NCI-H69 (cell line): ENCODE measurements at regions not wholly inside any gene's neighbourhood (a gene's known extent, or its start where the extent isn't known, plus 50 kb on each side); places are given as distances from the start of the nearest gene placed in this dataset.

Experiments
- DNase-seq: peaks from one replicate; lab custom pipeline; 2025; lab: John Stamatoyannopoulos, UW

DNA sequence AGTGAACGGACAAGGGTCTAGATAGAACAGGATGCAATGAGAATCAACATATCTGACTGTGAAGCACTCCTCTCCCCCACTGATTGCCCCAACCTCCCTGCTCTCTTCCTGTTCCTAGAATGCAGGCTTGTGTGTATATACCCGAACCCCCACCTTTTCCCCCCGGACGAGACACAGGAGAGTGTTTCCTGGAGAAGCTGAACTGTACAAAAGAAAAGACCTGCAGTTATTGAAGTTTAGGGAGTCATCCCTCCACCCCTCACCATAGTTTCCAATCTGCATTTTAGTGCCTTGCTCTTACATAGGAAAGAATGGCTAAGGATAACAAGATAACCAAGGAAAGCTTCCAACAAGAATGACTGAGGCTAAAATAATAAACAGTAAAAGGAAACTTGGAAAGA lies 55.5 kb upstream of the PDE10A start:
- DNase-seq: no peak

GRCh38 chr6:165717732-165718465 lies 54.9 kb upstream of the PDE10A start:
- no peak for DNase-seq

GRCh38 chr6:165716886-165717285 lies 53.8 kb upstream of the PDE10A start:
- DNase-seq: no peak

DNA sequence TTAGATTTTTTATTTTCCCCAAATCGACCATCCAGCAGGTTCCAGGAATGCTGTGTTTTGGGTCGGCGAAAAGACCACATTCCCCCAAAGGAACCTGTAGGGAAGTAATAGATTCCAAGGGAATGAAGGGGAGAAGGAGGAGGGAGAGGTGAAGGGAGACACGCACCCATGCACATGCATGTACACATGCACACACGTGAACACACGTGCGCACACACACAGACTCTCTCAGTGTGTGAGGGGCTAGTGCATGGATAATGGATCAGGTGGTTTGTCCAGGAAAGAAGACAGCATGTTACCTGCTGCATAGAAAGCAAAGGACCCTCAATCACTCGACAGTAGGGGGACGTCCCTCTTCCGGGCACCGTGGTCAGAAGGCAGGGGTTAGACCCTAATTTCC lies 52.4 kb upstream of the PDE10A start:
- no peak for DNase-seq

DNA sequence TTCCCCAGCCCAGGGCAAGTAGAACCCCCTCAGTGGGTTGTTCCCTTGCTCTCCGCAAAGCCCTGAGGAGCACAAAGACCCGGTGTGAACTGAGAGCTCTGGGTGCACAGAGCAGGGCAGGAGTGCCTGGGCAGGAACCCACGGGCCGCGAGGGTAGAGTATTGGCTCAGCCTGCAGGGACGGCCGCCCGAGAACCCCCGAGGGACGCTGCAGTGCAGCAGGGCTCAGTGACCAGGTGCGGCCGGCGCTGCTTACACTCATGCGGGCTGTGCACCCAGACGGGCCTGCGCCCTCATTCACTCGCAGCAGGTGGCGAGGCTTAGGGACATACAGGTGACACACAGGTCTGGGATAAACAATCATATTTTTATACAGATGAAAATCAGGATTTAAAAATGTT lies 51.9 kb upstream of the PDE10A start:
- DNase-seq: no peak

DNA sequence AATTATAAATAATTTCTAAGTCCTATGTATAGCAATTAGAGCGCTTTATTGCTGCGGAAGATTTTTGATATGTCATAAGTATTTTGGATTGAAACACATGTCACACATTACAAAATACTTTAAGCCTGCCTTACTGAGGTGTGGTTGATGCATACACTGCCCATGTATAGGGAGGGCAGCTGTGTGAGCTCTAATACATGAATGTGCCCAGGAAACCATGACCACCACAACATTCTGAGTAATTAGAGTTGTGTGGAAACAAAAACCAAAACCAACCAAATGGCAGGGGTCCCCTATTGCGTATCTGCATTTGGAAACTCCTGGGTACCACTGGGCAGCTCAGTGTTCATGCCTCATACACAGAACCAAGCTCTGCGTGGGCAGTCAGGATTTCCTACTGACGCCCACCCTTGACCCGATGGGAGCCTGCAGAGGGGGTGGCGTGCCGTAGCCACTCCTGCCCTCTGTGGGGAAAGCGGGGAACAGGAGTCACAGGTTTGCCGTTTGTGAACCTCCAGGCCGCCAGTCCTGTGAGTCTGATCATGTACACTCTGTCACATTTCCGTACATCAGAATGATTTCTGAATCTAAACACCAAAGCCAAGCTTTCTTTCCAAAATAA lies 50.9 kb upstream of the PDE10A start:
- DNase-seq: no peak
